Gastroesophageal sphincter (tissue), 3 donors: ENCODE measurements at regions not wholly inside any gene's neighbourhood (a gene's known extent, or its start where the extent isn't known, plus 50 kb on each side); places are given as distances from the start of the nearest gene placed in this dataset.

ENCODE experiments used
- EP300 ChIP-seq: sonication (generic); formaldehyde crosslinking; IDR thresholded peaks from one replicate; pipeline ENCODE4 v1.6.1; 2017; ENCODE audit warnings: antibody characterized with exemption, mild to moderate bottlenecking
- POLR2A ChIP-seq, 2 donors: fragments of 450-650 bp; IDR thresholded peaks; one replicate each; pipeline ENCODE4 v1.6.1; 2017; ENCODE audit warnings: antibody characterized with exemption in 2 of 2, mild to moderate bottlenecking in 2 of 2, moderate library complexity in 1 of 2
- POLR2AphosphoS5 ChIP-seq: sonication (generic); formaldehyde crosslinking; IDR thresholded peaks from one replicate; pipeline ENCODE4 v1.6.1; 2017; ENCODE audit warnings: antibody characterized with exemption
- TF ChIP-seq, protein P1 (sequence below), 4 experiments: fragments of 200-600 bp in 2 of 4; fragments of 450-650 bp in 2 of 4; sonication (generic) in 1 of 4; IDR thresholded peaks; one replicate each; pipeline ENCODE4 v1.5.1; 2017 to 2019; ENCODE audit warnings: antibody characterized with exemption in 4 of 4, mild to moderate bottlenecking in 2 of 4, moderate library complexity in 2 of 4

GRCh38 chr2:11962707-11963328, 216.4 kb downstream of the LPIN1 start:
- TF ChIP-seq, protein P1, sequence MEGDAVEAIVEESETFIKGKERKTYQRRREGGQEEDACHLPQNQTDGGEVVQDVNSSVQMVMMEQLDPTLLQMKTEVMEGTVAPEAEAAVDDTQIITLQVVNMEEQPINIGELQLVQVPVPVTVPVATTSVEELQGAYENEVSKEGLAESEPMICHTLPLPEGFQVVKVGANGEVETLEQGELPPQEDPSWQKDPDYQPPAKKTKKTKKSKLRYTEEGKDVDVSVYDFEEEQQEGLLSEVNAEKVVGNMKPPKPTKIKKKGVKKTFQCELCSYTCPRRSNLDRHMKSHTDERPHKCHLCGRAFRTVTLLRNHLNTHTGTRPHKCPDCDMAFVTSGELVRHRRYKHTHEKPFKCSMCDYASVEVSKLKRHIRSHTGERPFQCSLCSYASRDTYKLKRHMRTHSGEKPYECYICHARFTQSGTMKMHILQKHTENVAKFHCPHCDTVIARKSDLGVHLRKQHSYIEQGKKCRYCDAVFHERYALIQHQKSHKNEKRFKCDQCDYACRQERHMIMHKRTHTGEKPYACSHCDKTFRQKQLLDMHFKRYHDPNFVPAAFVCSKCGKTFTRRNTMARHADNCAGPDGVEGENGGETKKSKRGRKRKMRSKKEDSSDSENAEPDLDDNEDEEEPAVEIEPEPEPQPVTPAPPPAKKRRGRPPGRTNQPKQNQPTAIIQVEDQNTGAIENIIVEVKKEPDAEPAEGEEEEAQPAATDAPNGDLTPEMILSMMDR (IDR thresholded peaks at IDR 0.05): no peak
- TF ChIP-seq POLR2AphosphoS5: no peak
- TF ChIP-seq POLR2A (IDR thresholded peaks at IDR 0.05): no peak
- TF ChIP-seq EP300: no peak
